CD8-positive, alpha-beta memory T cell (primary cell): ENCODE measurements at regions not wholly inside any gene's neighbourhood (a gene's known extent, or its start where the extent isn't known, plus 50 kb on each side); places are given as distances from the start of the nearest gene placed in this dataset.

Experiments
- CTCF ChIA-PET: fragments of 350-600 bp; sonication (Branson Sonifier 250); formaldehyde crosslinking; loops from one replicate; lab custom pipeline; 2021; ENCODE audit warnings: antibody characterized with exemption; lab: Charles Lee
- POLR2A ChIA-PET: fragments of 350-600 bp; sonication (Branson Sonifier 250); formaldehyde crosslinking; loops from one replicate; lab custom pipeline; 2021; ENCODE audit warnings: antibody characterized with exemption; lab: Charles Lee
- DNase-seq, 5 donors: peaks; one replicate each; pipeline versions ENCODE4 v3.0.0 to v3.0.0-alpha.2; 2020 to 2022; ENCODE audit warnings: mixed read lengths in 1 of 5
- H3K27ac ChIP-seq: one replicate; pipeline ENCODE4 v1.7.0; 2013; ENCODE audit warnings: low read depth, mild to moderate bottlenecking, low read length, moderate library complexity
- H3K27me3 ChIP-seq: 2 replicates; pipeline ENCODE4 v1.7.0; 2013; ENCODE audit warnings: low read length, mild to moderate bottlenecking; ENCODE audit not compliant: insufficient read depth, poor library complexity, severe bottlenecking
- H3K36me3 ChIP-seq: 2 replicates; pipeline ENCODE4 v1.7.0; 2013; ENCODE audit warnings: mild to moderate bottlenecking, low read length, moderate library complexity; ENCODE audit not compliant: insufficient read depth
- H3K4me1 ChIP-seq: 2 replicates; pipeline ENCODE4 v1.7.0; 2013; ENCODE audit warnings: mild to moderate bottlenecking, low read length, moderate library complexity; ENCODE audit not compliant: insufficient read depth
- H3K4me3 ChIP-seq: 2 replicates; pipeline ENCODE4 v1.7.0; 2013; ENCODE audit warnings: mild to moderate bottlenecking, low read length
- H3K9me3 ChIP-seq: 2 replicates; pipeline ENCODE4 v1.7.0; 2013; ENCODE audit warnings: mild to moderate bottlenecking, low read length
- H3K27ac Mint-ChIP-seq, 8 donors: one replicate each; pipeline ENCODE4 v1.8.0; 2020 to 2021; ENCODE audit warnings: mixed read lengths in 8 of 8, mild to moderate bottlenecking in 6 of 8, inconsistent platforms in 3 of 8, moderate library complexity in 3 of 8
- H3K27me3 Mint-ChIP-seq, 2 donors: one replicate each; pipeline ENCODE4 v1.8.0; 2020 to 2021; ENCODE audit warnings: mixed read lengths in 2 of 2, mild to moderate bottlenecking in 1 of 2, moderate library complexity in 1 of 2
- H3K36me3 Mint-ChIP-seq, 3 donors: one replicate each; pipeline ENCODE4 v1.8.0; 2020 to 2021; ENCODE audit warnings: mixed read lengths in 3 of 3, inconsistent platforms in 1 of 3, mild to moderate bottlenecking in 1 of 3
- H3K4me1 Mint-ChIP-seq, 3 donors: one replicate each; pipeline ENCODE4 v1.8.0; 2020 to 2021; ENCODE audit warnings: mixed read lengths in 3 of 3, inconsistent platforms in 1 of 3, mild to moderate bottlenecking in 1 of 3
- H3K4me3 Mint-ChIP-seq, 7 donors: one replicate each; pipeline ENCODE4 v1.8.0; 2020 to 2021; ENCODE audit warnings: mixed read lengths in 7 of 7, mild to moderate bottlenecking in 6 of 7, moderate library complexity in 4 of 7, inconsistent platforms in 2 of 7
- H3K9me3 Mint-ChIP-seq, 5 donors: one replicate each; pipeline ENCODE4 v1.8.0; 2020 to 2022; ENCODE audit warnings: mixed read lengths in 5 of 5, mild to moderate bottlenecking in 3 of 5, moderate library complexity in 2 of 5, inconsistent platforms in 1 of 5

DNA sequence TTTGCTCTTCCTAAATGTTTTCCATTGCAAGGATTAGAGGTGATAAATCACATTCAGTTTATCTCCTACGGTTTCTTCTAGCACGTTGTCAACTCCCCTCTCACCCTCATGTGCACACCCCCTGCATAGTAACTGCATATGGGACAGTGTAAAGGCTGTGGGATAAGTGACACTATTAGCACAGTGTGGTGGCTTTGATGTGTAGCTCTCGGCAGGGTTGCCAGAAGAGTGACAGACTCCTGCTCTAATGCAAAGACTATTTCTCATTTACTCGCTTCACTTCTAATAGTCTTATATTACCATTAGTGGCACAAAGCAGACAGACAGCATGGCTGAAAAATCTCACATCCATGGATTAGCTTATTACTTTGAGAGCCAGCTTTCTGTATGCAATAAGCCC lies 454.6 kb downstream of the CETN3 start:
- Histone ChIP-seq H3K9me3 (no peaks in the 10 kb centered on the region), H3K4me3 (no peak overlapping the region), H3K27ac (no peak overlapping the region), H3K36me3 (no peaks in the 10 kb centered on the region), H3K27me3 (no peaks in the 10 kb centered on the region), H3K4me1 (no peaks in the 10 kb centered on the region)
- Mint-ChIP-seq H3K4me3 (no peak overlapping the region), H3K36me3 (no peaks in the 10 kb centered on the region), H3K27me3 (no peaks in the 10 kb centered on the region), H3K9me3 (peaks cover 0 to 3% (median 0%) of the 10 kb centered on the region in 5 donors), H3K4me1 (no peaks in the 10 kb centered on the region), H3K27ac (no peak overlapping the region)
- POLR2A ChIA-PET, result no interaction called here
- no peak for DNase-seq
- CTCF ChIA-PET, result no interaction called here

- H3K36me3 ChIP-seq, result no peaks in the 10 kb centered on the region
- POLR2A ChIA-PET, result no interaction called here
- H3K27ac Mint-ChIP-seq, result no peak overlapping the region
Observed at GRCh38 chr5:89951876-89952275, 457.7 kb downstream of the CETN3 start.

DNA sequence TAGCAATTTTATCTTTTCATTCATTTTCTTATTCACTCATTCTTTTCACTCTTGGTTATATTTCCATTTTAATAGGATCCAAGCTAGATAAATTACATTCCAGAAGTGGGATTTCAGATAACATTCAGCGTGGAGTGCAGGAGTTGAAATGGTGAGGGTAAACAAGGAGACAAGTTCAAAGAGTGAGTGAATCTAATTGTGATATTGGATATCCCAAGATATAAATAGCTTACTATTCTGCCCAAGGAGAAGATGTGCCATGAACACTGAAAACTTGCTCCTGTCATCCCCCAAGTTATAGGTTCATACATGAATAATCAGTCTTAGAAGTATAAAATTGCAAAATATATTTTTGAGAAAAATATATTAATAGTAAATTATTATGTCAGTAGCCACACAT lies 459.3 kb downstream of the CETN3 start:
- Histone ChIP-seq H3K4me1 (no peaks in the 10 kb centered on the region), H3K4me3 (no peak overlapping the region), H3K27me3 (no peaks in the 10 kb centered on the region), H3K27ac (no peak overlapping the region), H3K9me3 (no peaks in the 10 kb centered on the region), H3K36me3 (no peaks in the 10 kb centered on the region)
- ChIA-PET POLR2A (no interaction called here), CTCF (no interaction called here)
- no peak for DNase-seq
- Mint-ChIP-seq H3K27me3 (no peaks in the 10 kb centered on the region), H3K27ac (no peak overlapping the region), H3K4me1 (no peaks in the 10 kb centered on the region), H3K36me3 (no peaks in the 10 kb centered on the region), H3K9me3 (peaks cover 0 to 4% (median 3%) of the 10 kb centered on the region in 5 donors), H3K4me3 (no peak overlapping the region)

More at GRCh38 chr5:89951876-89952275, 457.7 kb downstream of the CETN3 start:
- no peak overlapping the region for H3K4me3 ChIP-seq
- CTCF ChIA-PET, result no interaction called here
- H3K27ac ChIP-seq, result no peak overlapping the region
- no peaks in the 10 kb centered on the region for H3K4me1 ChIP-seq
- no peaks in the 10 kb centered on the region for H3K27me3 ChIP-seq
- H3K4me3 Mint-ChIP-seq, result no peak overlapping the region
- no peak for DNase-seq
- H3K36me3 Mint-ChIP-seq, result no peaks in the 10 kb centered on the region
- H3K4me1 Mint-ChIP-seq, result no peaks in the 10 kb centered on the region
- H3K27me3 Mint-ChIP-seq, result no peaks in the 10 kb centered on the region
- no peaks in the 10 kb centered on the region for H3K9me3 ChIP-seq
- H3K9me3 Mint-ChIP-seq, result peaks cover 0 to 4% (median 3%) of the 10 kb centered on the region in 5 donors

- CTCF ChIA-PET, result no interaction called here
- no peak overlapping the region for H3K4me3 ChIP-seq
- H3K27me3 Mint-ChIP-seq, result no peaks in the 10 kb centered on the region
- no peak overlapping the region for H3K4me3 Mint-ChIP-seq
- H3K9me3 ChIP-seq, result no peaks in the 10 kb centered on the region
- DNase-seq, result no peak
- H3K27me3 ChIP-seq, result no peaks in the 10 kb centered on the region
- no peak overlapping the region for H3K27ac ChIP-seq
- POLR2A ChIA-PET, result no interaction called here
- peaks cover 0 to 4% (median 3%) of the 10 kb centered on the region in 5 donors for H3K9me3 Mint-ChIP-seq
- no peak overlapping the region for H3K27ac Mint-ChIP-seq
- H3K4me1 ChIP-seq, result no peaks in the 10 kb centered on the region
- H3K36me3 Mint-ChIP-seq, result no peaks in the 10 kb centered on the region
- no peaks in the 10 kb centered on the region for H3K36me3 ChIP-seq
- no peaks in the 10 kb centered on the region for H3K4me1 Mint-ChIP-seq
Observed at GRCh38 chr5:89948977-89949376, 460.6 kb downstream of the CETN3 start.

- Mint-ChIP-seq H3K9me3 (peaks cover 0 to 4% (median 3%) of the 10 kb centered on the region in 5 donors), H3K27ac (no peak overlapping the region), H3K4me3 (no peak overlapping the region), H3K4me1 (no peaks in the 10 kb centered on the region), H3K36me3 (no peaks in the 10 kb centered on the region), H3K27me3 (no peaks in the 10 kb centered on the region)
- no peak overlapping the region for H3K27ac ChIP-seq
- ChIA-PET CTCF (no interaction called here), POLR2A (no interaction called here)
- H3K36me3 ChIP-seq, result no peaks in the 10 kb centered on the region
- no peak overlapping the region for H3K4me3 ChIP-seq
- no peak for DNase-seq
- H3K9me3 ChIP-seq, result no peaks in the 10 kb centered on the region
- H3K27me3 ChIP-seq, result no peaks in the 10 kb centered on the region
- no peaks in the 10 kb centered on the region for H3K4me1 ChIP-seq
Observed at GRCh38 chr5:89946916-89947315, 462.6 kb downstream of the CETN3 start.

GRCh38 chr5:89946508-89946907 lies 463.0 kb downstream of the CETN3 start:
- H3K27me3 Mint-ChIP-seq, result no peaks in the 10 kb centered on the region
- Histone ChIP-seq H3K27me3 (no peaks in the 10 kb centered on the region), H3K36me3 (no peaks in the 10 kb centered on the region), H3K9me3 (no peaks in the 10 kb centered on the region), H3K4me1 (no peaks in the 10 kb centered on the region), H3K27ac (no peak overlapping the region), H3K4me3 (no peak overlapping the region)
- H3K9me3 Mint-ChIP-seq, result peaks cover 0 to 6% (median 3%) of the 10 kb centered on the region in 5 donors
- no peak overlapping the region for H3K27ac Mint-ChIP-seq
- CTCF ChIA-PET, result no interaction called here
- POLR2A ChIA-PET, result no interaction called here
- DNase-seq, result no peak
- H3K4me1 Mint-ChIP-seq, result no peaks in the 10 kb centered on the region
- H3K36me3 Mint-ChIP-seq, result no peaks in the 10 kb centered on the region
- H3K4me3 Mint-ChIP-seq, result no peak overlapping the region

GRCh38 chr5:89942171-89942570 lies 467.4 kb downstream of the CETN3 start:
- Histone ChIP-seq H3K27ac (no peak overlapping the region), H3K36me3 (no peaks in the 10 kb centered on the region), H3K27me3 (no peaks in the 10 kb centered on the region), H3K9me3 (no peaks in the 10 kb centered on the region), H3K4me3 (no peak overlapping the region), H3K4me1 (no peaks in the 10 kb centered on the region)
- no peak for DNase-seq
- no peak overlapping the region for H3K27ac Mint-ChIP-seq
- H3K9me3 Mint-ChIP-seq, result peaks cover 0 to 3% (median 2%) of the 10 kb centered on the region in 5 donors
- H3K4me3 Mint-ChIP-seq, result no peak overlapping the region
- no peaks in the 10 kb centered on the region for H3K27me3 Mint-ChIP-seq
- POLR2A ChIA-PET, result no interaction called here
- no peaks in the 10 kb centered on the region for H3K4me1 Mint-ChIP-seq
- no peaks in the 10 kb centered on the region for H3K36me3 Mint-ChIP-seq
- CTCF ChIA-PET, result no interaction called here

GRCh38 chr5:89936576-89936975 lies 473.0 kb downstream of the CETN3 start:
- no peaks in the 10 kb centered on the region for H3K4me1 Mint-ChIP-seq
- ChIA-PET CTCF (no interaction called here), POLR2A (no interaction called here)
- no peak for DNase-seq
- no peaks in the 10 kb centered on the region for H3K36me3 Mint-ChIP-seq
- H3K27ac Mint-ChIP-seq, result no peak overlapping the region
- Histone ChIP-seq H3K4me3 (no peak overlapping the region), H3K9me3 (no peaks in the 10 kb centered on the region), H3K36me3 (no peaks in the 10 kb centered on the region), H3K4me1 (no peaks in the 10 kb centered on the region), H3K27me3 (no peaks in the 10 kb centered on the region), H3K27ac (no peak overlapping the region)
- no peaks in the 10 kb centered on the region for H3K27me3 Mint-ChIP-seq
- H3K9me3 Mint-ChIP-seq, result peaks cover 0 to 12% (median 4%) of the 10 kb centered on the region in 5 donors
- H3K4me3 Mint-ChIP-seq, result no peak overlapping the region

- Histone ChIP-seq H3K4me3 (no peak overlapping the region), H3K9me3 (no peaks in the 10 kb centered on the region), H3K27ac (no peak overlapping the region), H3K27me3 (no peaks in the 10 kb centered on the region), H3K4me1 (no peaks in the 10 kb centered on the region), H3K36me3 (no peaks in the 10 kb centered on the region)
- no peaks in the 10 kb centered on the region for H3K4me1 Mint-ChIP-seq
- ChIA-PET POLR2A (no interaction called here), CTCF (no interaction called here)
- H3K27ac Mint-ChIP-seq, result no peak overlapping the region
- DNase-seq, result no peak
- no peak overlapping the region for H3K4me3 Mint-ChIP-seq
- no peaks in the 10 kb centered on the region for H3K27me3 Mint-ChIP-seq
- peaks cover 0 to 12% (median 4%) of the 10 kb centered on the region in 5 donors for H3K9me3 Mint-ChIP-seq
- H3K36me3 Mint-ChIP-seq, result no peaks in the 10 kb centered on the region
Observed at GRCh38 chr5:89934069-89934468, 475.5 kb downstream of the CETN3 start.
